HG03097 (cell line): ENCODE measurements at regions not wholly inside any gene's neighbourhood (a gene's known extent, or its start where the extent isn't known, plus 50 kb on each side); places are given as distances from the start of the nearest gene placed in this dataset.

Experiments used
- ATAC-seq: cut with Tn5 transposase; IDR thresholded peaks from one replicate; pipeline ENCODE4 v1.9.1; 2021; ENCODE audit not compliant: unreplicated experiment, low FRiP score

DNA sequence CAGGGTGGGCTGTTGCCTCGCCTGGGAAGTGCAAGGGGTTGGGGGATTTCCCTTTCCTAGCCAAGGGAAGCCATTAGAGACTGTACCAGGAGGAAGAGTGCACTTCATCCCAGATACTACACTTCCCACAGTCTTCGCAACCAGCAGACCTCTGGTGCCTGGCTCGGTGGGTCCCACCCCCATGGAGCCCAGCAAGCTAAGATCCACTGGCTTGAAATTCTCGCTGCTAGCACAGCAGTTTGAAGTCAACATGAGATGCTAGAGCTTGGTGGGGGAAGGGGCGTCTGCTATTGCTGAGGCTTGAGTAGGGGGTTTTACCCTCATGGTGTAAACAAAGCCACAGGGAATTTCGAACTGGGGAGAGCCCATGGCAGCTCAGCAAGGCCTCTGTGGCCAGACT, 586.4 kb downstream of the HTR1A start:
- ATAC-seq, result no peak

DNA sequence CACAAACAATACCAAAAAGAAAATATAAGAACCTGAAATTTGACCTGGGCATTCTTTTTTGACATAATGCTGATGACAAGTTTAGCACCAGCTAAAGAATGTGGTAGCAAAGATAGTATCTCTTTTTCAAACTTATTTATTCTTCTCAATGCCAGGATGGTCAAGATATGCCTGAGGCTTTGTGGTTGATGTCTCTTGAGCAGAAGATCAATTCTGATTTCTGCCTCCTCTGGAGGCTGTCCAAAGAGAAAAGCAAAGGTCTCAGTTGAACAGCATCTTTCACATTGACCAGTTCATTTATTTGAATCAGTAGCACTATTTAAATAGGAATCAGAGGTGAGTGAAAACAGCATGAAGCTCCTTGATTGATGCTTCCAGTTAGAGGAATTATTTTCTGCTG, 588.2 kb downstream of the HTR1A start:
- ATAC-seq, result no peak

DNA sequence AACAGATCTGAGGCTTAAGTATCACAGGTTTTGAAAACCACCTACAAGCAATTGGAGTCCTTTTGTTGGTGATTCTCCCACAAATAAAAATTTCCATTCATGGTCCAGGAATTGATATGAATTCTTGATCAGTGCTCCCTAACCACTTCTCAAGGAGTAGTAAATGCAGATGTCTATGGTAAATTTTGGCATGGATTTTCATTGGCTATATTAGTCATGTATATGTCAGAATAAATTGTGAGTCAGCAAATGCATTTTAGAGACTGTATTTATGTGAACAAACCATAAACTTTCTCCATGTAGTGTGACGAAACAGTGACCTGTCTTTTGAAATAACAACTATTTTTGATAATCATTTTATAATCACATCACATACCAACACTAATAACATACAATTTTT, 611.1 kb downstream of the HTR1A start:
- no peak for ATAC-seq

GRCh38 chr5:63346451-63346850, 615.8 kb downstream of the HTR1A start:
- no peak for ATAC-seq

DNA sequence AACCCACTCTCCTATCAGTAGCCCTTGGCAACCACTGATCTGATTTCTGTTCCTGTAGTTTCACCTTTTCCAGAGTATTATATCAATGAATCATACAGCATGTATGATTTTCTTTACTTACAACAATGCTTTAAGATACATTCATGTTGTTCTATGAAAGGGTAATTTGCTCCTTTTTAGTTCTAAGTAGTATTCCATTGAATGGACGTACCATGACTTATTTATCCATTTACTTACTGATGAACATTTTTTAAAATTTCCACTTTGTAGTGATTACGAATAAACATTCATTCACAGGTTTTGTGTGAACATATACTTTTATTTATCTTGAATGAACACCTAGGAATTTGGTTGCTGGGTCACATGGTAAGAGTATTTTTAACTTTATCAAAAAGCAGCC, 620.8 kb downstream of the HTR1A start:
- ATAC-seq, result no peak

DNA sequence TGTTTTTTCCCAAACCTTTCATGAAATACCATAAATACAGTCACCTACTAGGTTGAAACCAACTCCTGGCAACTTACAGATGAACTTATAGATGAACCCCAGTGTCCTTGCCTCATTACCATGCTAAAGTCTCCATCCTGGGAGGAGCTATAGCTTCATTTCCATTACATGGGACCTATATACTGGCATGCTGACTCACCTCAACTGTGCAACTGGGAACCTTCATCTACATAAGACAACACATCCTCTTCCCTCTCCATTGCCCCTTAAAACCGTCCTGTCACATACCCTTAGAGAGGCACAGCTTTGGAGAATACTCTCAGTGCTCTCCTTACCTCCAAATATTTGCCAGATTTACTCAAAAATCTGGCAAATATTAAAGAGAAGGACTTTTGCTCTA, 638.3 kb downstream of the HTR1A start:
- ATAC-seq, result no peak

- no peak for ATAC-seq
Observed at GRCh38 chr5:63314551-63314950, 647.7 kb downstream of the HTR1A start.

DNA sequence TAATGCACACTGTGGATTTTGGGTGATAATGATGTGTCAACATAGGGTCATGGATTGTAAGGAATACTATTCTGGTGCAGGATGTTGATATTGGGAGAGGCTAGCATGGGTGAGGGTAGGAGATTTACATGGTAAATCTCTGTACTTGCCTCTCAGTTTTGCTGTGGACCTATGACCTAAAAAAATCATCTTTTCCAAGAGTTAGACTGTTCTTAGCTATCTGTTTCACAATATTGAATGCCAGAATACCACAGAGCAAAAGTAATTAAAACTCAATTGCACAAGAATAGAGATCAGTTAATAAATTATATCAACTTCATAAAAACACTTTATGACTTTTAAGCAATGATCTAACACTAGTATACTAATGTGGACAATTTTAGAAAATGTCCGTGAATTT, 651.6 kb downstream of the HTR1A start:
- no peak for ATAC-seq

- ATAC-seq, result no peak
Observed at GRCh38 chr5:63306909-63307308, 655.3 kb downstream of the HTR1A start.

DNA sequence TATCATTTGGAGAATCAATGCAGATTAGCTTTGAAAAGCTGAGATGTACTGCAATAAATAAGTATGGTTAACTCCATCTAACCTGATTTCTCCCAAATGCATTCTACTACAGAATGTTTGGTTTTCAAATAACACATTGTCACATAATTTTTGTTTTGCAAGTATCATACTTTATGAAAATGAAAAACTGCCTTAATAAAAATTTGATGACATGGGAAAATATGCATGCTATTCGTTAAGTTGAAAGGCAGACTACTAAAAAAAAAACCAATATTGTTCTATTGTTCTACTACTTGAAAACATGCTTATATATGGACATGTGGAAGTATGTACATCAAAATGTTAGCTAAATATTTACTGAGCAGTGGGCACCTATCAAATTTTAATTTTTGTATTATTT, 668.9 kb downstream of the HTR1A start:
- no peak for ATAC-seq

- ATAC-seq, result no peak
Observed at GRCh38 chr5:63286724-63287123, 675.5 kb downstream of the HTR1A start.

GRCh38 chr5:63263411-63263810, 684.8 kb downstream of the LRRC70 start:
- ATAC-seq, result no peak

GRCh38 chr5:63262185-63262981, 683.8 kb downstream of the LRRC70 start:
- no peak for ATAC-seq

DNA sequence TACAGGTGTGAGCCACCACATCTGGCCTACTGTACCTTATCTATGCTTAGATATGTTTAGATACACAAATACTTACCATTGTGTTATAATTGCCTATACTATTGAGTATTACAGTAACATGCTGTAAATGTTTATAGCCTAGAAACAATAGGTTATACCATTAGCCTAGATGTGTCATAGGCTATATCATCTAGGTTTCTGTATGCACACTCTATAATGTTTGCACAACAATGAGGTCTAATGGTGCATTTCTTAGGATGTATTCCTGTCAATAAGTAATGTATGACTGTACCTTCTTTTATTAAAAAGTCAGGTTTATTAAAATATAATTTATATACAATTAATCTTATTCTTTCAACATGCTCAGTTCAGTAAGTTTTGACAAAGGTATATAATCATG, 683.1 kb downstream of the LRRC70 start:
- no peak for ATAC-seq

GRCh38 chr5:63255594-63255993, 677.0 kb downstream of the LRRC70 start:
- ATAC-seq, result no peak

DNA sequence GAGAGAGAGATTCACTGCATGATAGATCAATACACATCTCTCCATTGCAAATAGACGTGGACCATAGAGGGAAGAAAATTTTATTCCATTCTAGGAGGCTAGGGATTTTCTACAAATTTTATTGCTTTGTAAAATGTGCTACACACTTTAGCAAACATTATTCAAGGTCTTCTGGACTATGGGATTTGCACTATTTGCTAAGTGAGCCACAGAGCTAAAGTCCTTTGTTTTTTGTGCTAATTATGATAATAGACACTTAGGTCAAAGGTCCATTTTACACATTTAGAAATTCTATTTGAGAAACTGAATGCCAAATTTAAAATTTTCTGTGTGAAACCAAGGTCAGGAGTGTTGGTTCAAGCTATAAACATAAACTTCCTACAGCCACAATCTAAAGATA, 672.3 kb downstream of the LRRC70 start:
- no peak for ATAC-seq

GRCh38 chr5:63249960-63250359, 671.3 kb downstream of the LRRC70 start:
- no peak for ATAC-seq

- ATAC-seq, result no peak
Observed at GRCh38 chr5:63247651-63248050, 669.0 kb downstream of the LRRC70 start.

GRCh38 chr5:63245271-63245670, 666.7 kb downstream of the LRRC70 start:
- no peak for ATAC-seq

- ATAC-seq, result no peak
Observed at GRCh38 chr5:63240063-63240755, 661.6 kb downstream of the LRRC70 start.

DNA sequence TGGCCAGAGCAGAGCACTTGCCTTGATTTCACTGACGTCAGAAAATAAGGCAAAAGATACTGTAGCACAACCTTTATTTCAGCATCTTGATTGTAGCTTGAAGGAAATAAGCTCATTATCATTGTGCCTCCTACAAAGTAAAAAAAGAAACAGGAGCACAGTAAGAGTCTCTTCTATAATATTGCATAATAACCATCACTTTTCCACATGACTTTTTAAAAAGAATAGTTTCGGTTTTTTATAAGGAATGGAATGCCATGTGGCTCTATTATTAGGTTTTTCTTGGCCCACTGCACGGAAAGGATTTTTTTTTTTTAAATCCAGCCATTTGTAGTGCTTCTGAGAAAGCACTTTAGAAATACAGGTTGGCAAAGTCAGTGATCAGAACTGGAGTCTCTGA, 655.3 kb downstream of the LRRC70 start:
- ATAC-seq, result no peak

DNA sequence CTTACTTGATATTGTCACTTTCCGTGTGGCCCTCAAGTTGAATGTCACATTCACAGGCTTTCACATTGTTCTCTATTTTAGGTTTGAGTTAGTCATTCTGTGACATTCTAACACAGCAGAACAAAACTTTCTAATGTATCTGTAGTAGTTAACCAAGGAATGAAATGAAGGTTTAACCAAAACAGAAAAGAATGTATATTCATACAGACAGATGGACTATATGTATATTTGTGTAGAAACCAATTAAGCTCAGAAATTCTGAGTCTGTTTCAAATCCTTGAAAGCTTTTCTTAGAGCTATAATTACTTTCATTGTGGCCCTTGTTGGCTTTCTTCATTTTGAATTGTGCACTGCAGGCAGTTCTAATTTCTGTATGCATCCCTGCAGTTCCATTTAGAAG, 654.7 kb downstream of the LRRC70 start:
- ATAC-seq, result no peak
